HG03039 (cell line): ENCODE measurements at regions not wholly inside any gene's neighbourhood (a gene's known extent, or its start where the extent isn't known, plus 50 kb on each side); places are given as distances from the start of the nearest gene placed in this dataset.

Experiments
- ATAC-seq: cut with Tn5 transposase; IDR thresholded peaks from one replicate; pipeline ENCODE4 v1.9.1; 2021; ENCODE audit warnings: mild to moderate bottlenecking, moderate library complexity; ENCODE audit not compliant: unreplicated experiment

GRCh38 chr15:69529961-69530633 lies 77.5 kb downstream of the RPLP1 start:
- no peak for ATAC-seq

- ATAC-seq: no peak
Observed at GRCh38 chr15:69530991-69531664, 78.5 kb downstream of the RPLP1 start.

- no peak for ATAC-seq
Observed at GRCh38 chr15:69531665-69532027, 79.0 kb downstream of the RPLP1 start.

DNA sequence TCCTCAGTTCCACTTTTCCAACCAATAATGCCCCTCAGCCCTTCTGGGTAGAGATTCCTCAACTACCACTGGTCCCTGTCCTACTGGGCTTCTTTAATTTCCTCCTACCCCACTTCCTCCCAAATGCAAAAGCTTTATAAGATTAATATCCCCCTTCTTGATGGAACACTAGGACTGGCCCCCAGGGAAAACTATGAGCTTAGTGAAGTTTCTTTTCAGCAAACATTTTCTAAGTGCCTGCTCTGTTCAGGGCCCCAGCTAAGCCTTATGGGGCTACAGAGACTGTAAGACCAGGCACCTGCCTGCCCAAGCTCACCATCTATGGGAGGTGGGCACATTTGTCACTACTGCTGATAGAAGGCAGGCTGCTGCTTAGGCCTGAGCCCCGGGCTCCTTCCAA lies 79.4 kb downstream of the RPLP1 start:
- ATAC-seq: no peak

- no peak for ATAC-seq
Observed at GRCh38 chr15:69532856-69533255, 80.2 kb downstream of the RPLP1 start.

- ATAC-seq: no peak
Observed at GRCh38 chr15:69533522-69533921, 80.9 kb downstream of the RPLP1 start.

GRCh38 chr15:69535101-69535638 lies 82.6 kb downstream of the RPLP1 start:
- no peak for ATAC-seq

DNA sequence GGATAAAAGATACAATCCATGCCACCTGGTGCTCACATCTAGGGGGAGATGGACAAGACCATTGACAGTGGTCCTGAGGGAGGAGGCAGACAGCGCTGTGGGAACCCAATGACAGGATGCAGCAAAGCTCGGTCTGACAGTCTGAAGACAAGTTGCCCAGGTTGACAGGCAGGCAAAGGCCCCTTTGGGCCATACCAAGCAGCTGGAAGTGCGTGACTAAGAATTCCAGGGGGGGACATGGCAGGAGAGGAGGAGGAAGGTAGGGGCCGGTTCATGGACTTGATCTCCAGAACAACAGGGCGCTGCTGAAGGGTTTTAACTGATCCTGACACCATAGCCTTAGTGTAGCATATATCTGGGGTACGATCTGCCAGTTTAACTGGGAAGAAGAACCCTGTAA lies 83.4 kb downstream of the RPLP1 start:
- no peak for ATAC-seq

DNA sequence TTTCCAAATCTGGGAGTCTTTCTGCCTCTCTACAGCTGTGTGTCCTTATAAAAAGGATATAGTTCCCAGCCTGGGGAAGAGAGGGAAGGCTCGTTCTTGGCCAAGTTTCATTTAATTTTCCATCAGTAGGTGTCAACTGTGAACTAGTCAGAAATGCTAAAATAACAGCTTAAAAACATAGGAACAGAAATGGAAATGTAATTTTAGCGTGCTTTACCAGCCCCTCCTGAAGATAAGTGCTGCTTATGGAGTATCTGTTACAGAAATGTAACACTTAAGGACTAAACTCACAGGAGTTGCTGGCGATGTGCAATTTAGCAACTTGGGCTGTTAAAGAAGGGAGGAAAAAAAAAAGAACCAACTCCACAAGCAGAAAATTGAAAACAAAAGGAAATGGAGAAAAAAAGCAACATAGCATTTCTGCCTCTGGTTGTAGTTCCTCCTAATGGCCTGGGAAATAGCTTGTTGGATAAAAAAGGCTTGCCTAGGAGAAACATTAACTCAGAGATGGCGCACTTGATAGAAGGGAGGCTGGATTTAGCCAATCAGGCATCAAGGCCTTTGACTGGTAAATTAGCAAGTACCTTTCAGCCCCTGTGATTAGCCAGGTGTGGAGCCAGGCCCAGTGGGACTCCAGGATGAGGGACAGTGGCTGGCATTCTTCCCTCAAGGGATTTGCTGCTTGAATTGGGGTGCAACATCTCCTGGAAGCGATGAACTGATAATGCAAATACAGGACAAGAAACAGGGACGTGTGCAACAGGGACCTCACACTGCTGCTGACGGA lies 84.3 kb downstream of the RPLP1 start:
- no peak for ATAC-seq

- no peak for ATAC-seq
Observed at GRCh38 chr15:69537901-69538300, 85.3 kb downstream of the RPLP1 start.

GRCh38 chr15:69538379-69538778 lies 85.8 kb downstream of the RPLP1 start:
- no peak for ATAC-seq

DNA sequence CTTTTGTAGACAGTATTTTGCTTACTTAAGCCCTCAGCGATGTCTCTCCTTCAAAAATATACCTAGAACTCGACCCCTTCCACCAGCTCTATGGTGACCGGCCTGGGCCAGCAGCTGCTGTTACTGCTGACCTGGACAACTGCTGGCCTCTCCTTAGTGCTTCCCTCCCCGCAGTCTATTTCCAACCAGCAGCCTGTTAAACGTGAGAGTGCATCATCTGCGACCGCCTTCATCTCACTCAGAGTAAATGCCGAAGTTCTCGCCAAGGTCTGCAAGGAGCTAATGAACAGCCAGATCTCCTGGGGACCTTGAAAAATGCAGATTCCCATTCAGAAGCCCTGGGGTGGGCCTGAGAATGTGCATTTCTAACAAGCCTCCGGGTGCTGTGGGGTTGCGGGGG lies 86.7 kb downstream of the RPLP1 start:
- no peak for ATAC-seq

DNA sequence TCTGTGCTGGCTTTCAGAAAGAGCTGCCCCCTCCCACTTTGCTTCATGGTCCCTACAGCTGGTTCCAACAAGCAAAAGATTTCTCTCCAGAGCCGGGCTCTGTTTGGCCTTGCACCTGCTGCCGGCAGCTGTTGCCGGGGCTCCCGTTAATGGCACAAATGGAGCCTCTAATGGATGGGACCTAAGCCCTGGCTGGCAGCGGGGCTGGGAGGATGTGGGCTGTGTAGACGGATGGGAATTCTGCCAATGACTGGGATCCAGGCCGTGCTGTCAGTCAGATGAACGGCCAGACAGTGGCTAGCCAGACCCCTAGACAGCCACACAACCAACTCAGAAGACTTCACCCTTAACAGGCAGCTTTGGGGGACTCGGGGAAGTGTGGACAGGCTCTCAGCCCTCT lies 88.0 kb downstream of the RPLP1 start:
- ATAC-seq: no peak

GRCh38 chr15:69542028-69542427 lies 89.4 kb downstream of the RPLP1 start:
- no peak for ATAC-seq

DNA sequence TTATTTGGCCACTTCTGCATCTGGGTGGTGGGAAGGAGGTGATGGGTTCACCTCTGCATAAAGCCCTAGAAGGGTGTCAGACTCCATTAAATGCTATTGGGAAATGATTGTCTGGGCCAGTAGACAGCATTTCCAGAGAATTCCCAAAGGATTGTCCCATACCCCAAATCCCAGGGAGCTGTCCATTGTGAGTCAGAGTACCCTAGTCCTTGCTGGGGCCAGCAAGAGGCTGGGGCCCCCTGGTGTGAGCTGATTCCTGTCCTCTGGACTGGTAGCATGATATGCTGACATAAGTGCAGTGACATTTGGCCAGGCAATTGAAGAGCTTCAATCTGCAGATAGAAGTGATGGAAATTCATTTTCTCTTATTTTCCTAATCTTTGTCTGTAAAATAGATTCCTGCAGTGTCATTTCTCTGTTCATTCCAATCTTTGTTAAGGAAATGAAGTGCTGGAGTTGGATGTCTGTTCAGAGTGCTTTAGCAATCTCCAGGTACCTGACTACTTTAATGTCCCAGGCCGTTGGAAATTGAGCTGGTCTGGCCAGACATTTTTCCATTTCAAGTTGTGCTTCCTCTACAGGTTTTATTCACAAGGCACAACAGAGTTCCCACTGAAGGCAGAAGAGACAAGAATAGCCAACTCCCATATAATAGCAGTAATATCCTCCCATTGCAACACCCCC lies 91.2 kb downstream of the RPLP1 start:
- no peak for ATAC-seq

- no peak for ATAC-seq
Observed at GRCh38 chr15:69544365-69545113, 91.9 kb downstream of the RPLP1 start.

GRCh38 chr15:69546182-69546581 lies 93.6 kb downstream of the RPLP1 start:
- no peak for ATAC-seq

GRCh38 chr15:69548395-69549180 lies 96.0 kb downstream of the RPLP1 start:
- ATAC-seq: no peak

DNA sequence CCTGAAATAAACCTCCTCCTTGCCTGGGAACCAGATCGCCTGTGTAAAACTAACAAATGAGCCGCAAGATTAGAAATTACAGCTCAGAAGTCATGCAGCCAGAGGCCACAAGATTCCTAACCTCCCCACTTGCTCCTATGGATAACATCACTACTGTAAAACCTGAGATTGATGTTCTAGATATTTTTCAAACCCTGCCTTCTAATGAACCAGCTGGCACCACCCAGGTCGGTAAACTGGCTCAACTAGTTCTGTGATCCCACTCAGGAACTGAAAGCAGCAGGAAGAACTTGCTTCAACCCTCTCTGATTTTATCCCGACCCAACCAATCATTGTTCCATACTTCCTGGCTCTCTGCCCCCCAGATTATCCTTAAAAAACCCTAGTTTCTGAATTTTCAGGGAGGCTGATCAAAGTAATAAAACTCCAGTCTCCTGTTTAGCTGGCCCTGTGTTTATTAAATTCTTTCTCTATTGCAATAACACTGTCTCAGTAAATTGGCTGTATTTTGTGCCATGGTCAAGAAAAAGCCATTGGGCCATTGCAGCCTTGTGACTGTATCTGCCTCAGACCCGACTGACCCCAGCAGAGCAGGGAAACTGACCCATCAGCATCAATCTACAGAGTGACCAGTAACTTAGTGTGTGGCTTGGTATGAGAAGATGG lies 98.9 kb downstream of the RPLP1 start:
- ATAC-seq: no peak
